Psoas muscle (tissue), 7 donors: ENCODE measurements at regions not wholly inside any gene's neighbourhood (a gene's known extent, or its start where the extent isn't known, plus 50 kb on each side); places are given as distances from the start of the nearest gene placed in this dataset.

ENCODE experiments used
- ATAC-seq, 4 donors: fragments of 200-7000 bp; cut with Tn5 transposase; one replicate each; pipeline ENCODE4 v1.9.1; 2020; ENCODE audit warnings: moderate library complexity in 3 of 4, mild to moderate bottlenecking in 2 of 4
- DNase-seq, 2 donors: peaks; one replicate each; pipeline ENCODE4 v3.0.0-alpha.2; 2020
- H3K27ac ChIP-seq: fragments of 200-600 bp; one replicate; pipeline ENCODE4 v1.8.0; 2022
- H3K27me3 ChIP-seq, 3 donors: fragments of 200-600 bp in 1 of 3; one replicate each; pipeline versions ENCODE4 v1.6.1 to v1.8.0; 2013 to 2022; ENCODE audit warnings: low read length in 2 of 3, mild to moderate bottlenecking in 2 of 3, moderate library complexity in 1 of 3; ENCODE audit not compliant: insufficient read depth in 3 of 3
- H3K36me3 ChIP-seq, 2 donors: fragments of 200-600 bp in 1 of 2; one replicate each; pipeline versions ENCODE4 v1.6.1 to v1.8.0; 2013 to 2022; ENCODE audit warnings: low read depth in 1 of 2, mild to moderate bottlenecking in 1 of 2, moderate library complexity in 1 of 2; ENCODE audit not compliant: insufficient read depth in 1 of 2
- H3K4me1 ChIP-seq: fragments of 200-600 bp; one replicate; pipeline ENCODE4 v1.8.0; 2022
- H3K4me3 ChIP-seq: fragments of 200-600 bp; one replicate; pipeline ENCODE4 v1.8.0; 2022; ENCODE audit warnings: mild to moderate bottlenecking
- H3K9me3 ChIP-seq: fragments of 200-600 bp; one replicate; pipeline ENCODE4 v1.8.0; 2022
- CTCF ChIP-seq: fragments of 200-600 bp; IDR thresholded peaks from one replicate; pipeline ENCODE4 v1.8.0; 2022; ENCODE audit warnings: antibody characterized with exemption
- WGBS, 3 donors: extraction: QIAGEN DNeasy Blood & Tissue Kit; methylation state at CpG; one replicate each; pipeline versions ENCODE4 v1.1.6 to v1.1.7; 2013; 5-methylcytosine and 5-hydroxymethylcytosine counted together
- intact Hi-C, 2 donors: fragments of 100-400 bp; cut with DNase I; formaldehyde crosslinking; loops; one replicate each; pipeline versions ENCODE4 v1.11.0 to v1.14.2; 2022
- donor health status: healthy with polysubstance abuse.
- donor health status: DM: no; HTN: no; CAD: no; lungs with moderate emphysema.
- donor health status: Bipolar disorder and iron deficiency.
- donor health status: healthy.
- donor health status: DM: yes; HTN: yes; CAD: no.
- donor health status: DM: no; HTN: no; CAD: no.
- donor health status: DM: yes; HTN: yes; CAD: no.

GRCh38 chr16:13427943-13428342 lies 492.0 kb upstream of the ERCC4 start:
- H3K27me3 ChIP-seq: peaks cover 0 to 2% (median 0%) of the 10 kb centered on the region in 3 donors
- no peak overlapping the region for H3K27ac ChIP-seq
- 72 to 77% (median 73%) methylated on average over 3 of the region's 3 CpGs for WGBS, 3 donors
- TF ChIP-seq CTCF: no peak
- no peak overlapping the region for H3K4me3 ChIP-seq
- intact Hi-C loops: no loop called here
- H3K4me1 ChIP-seq: no peaks in the 10 kb centered on the region
- ATAC-seq (no peak), DNase-seq (no peak)
- no peaks in the 10 kb centered on the region for H3K36me3 ChIP-seq
- peaks cover 5% of the 10 kb centered on the region for H3K9me3 ChIP-seq

DNA sequence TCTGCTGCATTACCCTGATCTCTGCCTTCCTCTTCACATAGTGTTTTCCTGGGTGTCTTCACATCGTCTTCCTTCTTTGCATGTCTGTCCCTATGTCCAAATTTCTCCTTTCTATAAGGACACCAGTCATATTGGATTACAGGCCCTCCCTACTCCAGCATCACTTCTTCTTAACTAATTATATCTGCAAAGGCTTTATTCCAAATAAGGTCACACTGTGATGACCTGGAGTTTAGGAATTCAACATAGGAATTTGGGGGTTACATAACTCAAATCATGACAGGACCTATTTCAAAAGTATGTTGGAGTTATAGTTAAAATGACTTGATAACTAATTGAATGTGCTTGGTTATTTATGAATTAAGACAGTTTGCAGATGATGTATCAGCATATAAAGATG lies 490.5 kb upstream of the ERCC4 start:
- Histone ChIP-seq H3K36me3 (no peaks in the 10 kb centered on the region), H3K9me3 (peaks cover 5% of the 10 kb centered on the region), H3K27ac (no peak overlapping the region), H3K4me1 (no peaks in the 10 kb centered on the region), H3K4me3 (no peak overlapping the region), H3K27me3 (peaks cover 0 to 2% (median 0%) of the 10 kb centered on the region in 3 donors)
- ATAC-seq (no peak), DNase-seq (no peak)
- WGBS, 3 donors: 64 to 87% (median 83%) methylated on average over 1 of the region's 1 CpG
- no peak for TF ChIP-seq CTCF
- intact Hi-C loops: no loop called here

DNA sequence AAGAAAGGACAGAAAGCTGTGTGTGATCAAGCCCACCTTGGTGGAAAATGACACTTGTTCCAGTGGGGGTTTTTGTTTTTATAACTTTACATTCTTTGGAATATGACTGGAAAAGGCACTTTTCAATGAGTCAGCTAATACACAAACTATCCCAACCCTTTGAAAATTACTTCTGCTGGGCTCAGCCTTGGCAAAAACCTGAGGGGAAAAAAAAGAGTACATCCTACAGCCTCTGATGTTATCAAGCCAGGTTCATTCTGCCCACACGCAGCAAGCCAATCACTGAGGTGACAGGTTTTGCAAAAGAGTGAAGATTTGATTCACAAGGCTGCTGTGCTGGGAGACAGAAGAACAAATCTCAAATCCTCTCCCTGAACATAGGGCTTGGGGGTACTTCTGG lies 484.5 kb upstream of the ERCC4 start:
- no peaks in the 10 kb centered on the region for H3K27me3 ChIP-seq
- H3K4me3 ChIP-seq: no peak overlapping the region
- no peak for DNase-seq
- no peaks in the 10 kb centered on the region for H3K4me1 ChIP-seq
- no peak for TF ChIP-seq CTCF
- H3K27ac ChIP-seq: no peak overlapping the region
- intact Hi-C loops: no loop called here
- WGBS, 3 donors: 70 to 94% (median 85%) methylated on average over 1 of the region's 1 CpG
- no peak for ATAC-seq
- no peaks in the 10 kb centered on the region for H3K36me3 ChIP-seq
- no peaks in the 10 kb centered on the region for H3K9me3 ChIP-seq

DNA sequence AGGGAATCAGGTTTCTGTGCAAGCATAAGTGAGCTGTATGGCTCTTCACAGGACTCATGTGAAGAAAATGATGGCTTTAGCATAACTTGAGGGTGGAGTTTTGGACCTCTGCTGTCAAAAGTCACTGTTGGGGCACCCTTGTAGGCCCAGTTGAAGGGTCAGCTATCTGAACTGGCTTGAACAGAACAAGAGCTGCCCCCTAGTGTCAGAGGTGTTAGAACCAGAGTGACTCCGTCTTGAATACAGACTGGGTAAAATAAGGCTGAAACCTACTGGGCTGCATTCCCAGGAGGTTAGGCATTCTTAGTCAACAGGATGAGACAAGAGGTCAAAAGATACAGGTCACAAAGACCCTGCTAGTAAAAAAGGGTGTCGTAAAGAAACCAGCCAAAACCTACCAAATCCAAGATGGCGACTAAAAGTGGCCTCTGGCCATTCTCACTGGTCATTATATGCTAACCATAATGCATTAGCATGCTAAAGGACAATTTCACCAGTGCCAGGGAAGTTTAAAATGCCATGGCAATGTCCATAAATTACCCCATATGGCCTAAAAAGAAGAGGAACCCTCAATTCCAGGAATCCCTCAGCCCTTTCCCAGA lies 484.0 kb upstream of the ERCC4 start:
- no peak for TF ChIP-seq CTCF
- intact Hi-C loops: no loop called here
- ATAC-seq (no peak), DNase-seq (no peak)
- WGBS, 3 donors: 69 to 90% (median 87%) methylated on average over 3 of the region's 3 CpGs
- no peak overlapping the region for H3K27ac ChIP-seq
- no peaks in the 10 kb centered on the region for H3K36me3 ChIP-seq
- H3K4me1 ChIP-seq: no peaks in the 10 kb centered on the region
- no peaks in the 10 kb centered on the region for H3K9me3 ChIP-seq
- H3K27me3 ChIP-seq: no peaks in the 10 kb centered on the region
- no peak overlapping the region for H3K4me3 ChIP-seq
